ENCODE measurements at regions not wholly inside any gene's neighbourhood (a gene's known extent, or its start where the extent isn't known, plus 50 kb on each side); places are given as distances from the start of the nearest gene placed in this dataset.

- no peak overlapping the region for H3K27ac Mint-ChIP-seq
- DNase-seq: no peak
- no peaks in the 10 kb centered on the region for H3K27me3 Mint-ChIP-seq
- no peak overlapping the region for H3K4me3 Mint-ChIP-seq
- no peaks in the 10 kb centered on the region for H3K27me3 ChIP-seq (replicated peaks in 1 of 2; ENCODE audit: control insufficient read depth in 2 of 2, extremely low read depth in 1 of 2, insufficient read depth in 2 of 2, low read length in 1 of 2)
- H3K36me3 Mint-ChIP-seq: no peaks in the 10 kb centered on the region
- ATAC-seq (replicated peaks in 1 of 4): no peak
- no peaks in the 10 kb centered on the region for H3K36me3 ChIP-seq (ENCODE audit: control insufficient read depth in 2 of 2, extremely low read depth in 1 of 2, insufficient read depth in 1 of 2, low read length in 1 of 2)
- ChIA-PET CTCF (interaction anchor here in 1 of 2 donors (0.5 kb wide), 1 partner anchor 12 kb away, joined by 5 read pairs; no protein-coding TSS in a partner anchor), POLR2A (no interaction called here)
- H3K4me3 ChIP-seq (ENCODE audit: control insufficient read depth in 1 of 2, extremely low read depth in 1 of 2, low read length in 1 of 2): no peak overlapping the region
- H3K9me3 Mint-ChIP-seq: peaks cover 5 to 23% (median 17%) of the 10 kb centered on the region in 3 donors
- no peaks in the 10 kb centered on the region for H3K4me1 Mint-ChIP-seq
- H3K27ac ChIP-seq (ENCODE audit: low read length): no peak overlapping the region
- H3K9me3 ChIP-seq: no peaks in the 10 kb centered on the region
- WGBS (ENCODE audit: insufficient coverage): 85% methylated on average over 6 of the region's 7 CpGs
- H3K4me1 ChIP-seq (ENCODE audit: control insufficient read depth in 1 of 2, extremely low read depth in 1 of 2, insufficient read depth in 2 of 2, low read length in 2 of 2): no peaks in the 10 kb centered on the region
These were observed 801.9 kb upstream of the IGFBP3 start for GRCh38 chr7:46723003-46723402.

- no peaks in the 10 kb centered on the region for H3K36me3 Mint-ChIP-seq
- no peak overlapping the region for H3K4me3 Mint-ChIP-seq
- H3K4me3 ChIP-seq (ENCODE audit: control insufficient read depth in 1 of 2, extremely low read depth in 1 of 2, low read length in 1 of 2): no peak overlapping the region
- peaks cover 0 to 17% (median 3%) of the 10 kb centered on the region in 3 donors for H3K9me3 Mint-ChIP-seq
- ChIA-PET POLR2A (no interaction called here), CTCF (no interaction called here)
- DNase-seq (no peak), ATAC-seq (replicated peaks in 1 of 4) (no peak)
- no peaks in the 10 kb centered on the region for H3K9me3 ChIP-seq
- no peaks in the 10 kb centered on the region for H3K36me3 ChIP-seq (ENCODE audit: control insufficient read depth in 2 of 2, extremely low read depth in 1 of 2, insufficient read depth in 1 of 2, low read length in 1 of 2)
- no CpG with 5 or more reads among the region's 2 CpGs for WGBS (ENCODE audit: insufficient coverage)
- H3K27ac ChIP-seq (ENCODE audit: low read length): no peak overlapping the region
- no peaks in the 10 kb centered on the region for H3K4me1 Mint-ChIP-seq
- H3K27me3 ChIP-seq (replicated peaks in 1 of 2; ENCODE audit: control insufficient read depth in 2 of 2, extremely low read depth in 1 of 2, insufficient read depth in 2 of 2, low read length in 1 of 2): no peaks in the 10 kb centered on the region
- no peaks in the 10 kb centered on the region for H3K4me1 ChIP-seq (ENCODE audit: control insufficient read depth in 1 of 2, extremely low read depth in 1 of 2, insufficient read depth in 2 of 2, low read length in 2 of 2)
- H3K27ac Mint-ChIP-seq: no peak overlapping the region
- no peaks in the 10 kb centered on the region for H3K27me3 Mint-ChIP-seq
These were observed 799.7 kb upstream of the IGFBP3 start for GRCh38 chr7:46720761-46721160.

- Histone ChIP-seq H3K36me3 (ENCODE audit: control insufficient read depth in 2 of 2, extremely low read depth in 1 of 2, insufficient read depth in 1 of 2, low read length in 1 of 2) (no peaks in the 10 kb centered on the region), H3K27ac (ENCODE audit: low read length) (no peak overlapping the region), H3K9me3 (no peaks in the 10 kb centered on the region), H3K27me3 (replicated peaks in 1 of 2; ENCODE audit: control insufficient read depth in 2 of 2, extremely low read depth in 1 of 2, insufficient read depth in 2 of 2, low read length in 1 of 2) (no peaks in the 10 kb centered on the region), H3K4me1 (ENCODE audit: control insufficient read depth in 1 of 2, extremely low read depth in 1 of 2, insufficient read depth in 2 of 2, low read length in 2 of 2) (no peaks in the 10 kb centered on the region), H3K4me3 (ENCODE audit: control insufficient read depth in 1 of 2, extremely low read depth in 1 of 2, low read length in 1 of 2) (no peak overlapping the region)
- Mint-ChIP-seq H3K9me3 (peaks cover 0 to 6% (median 0%) of the 10 kb centered on the region in 3 donors), H3K27me3 (no peaks in the 10 kb centered on the region), H3K4me3 (no peak overlapping the region), H3K27ac (no peak overlapping the region), H3K36me3 (no peaks in the 10 kb centered on the region), H3K4me1 (no peaks in the 10 kb centered on the region)
- ChIA-PET CTCF (no interaction called here), POLR2A (no interaction called here)
- DNase-seq (no peak), ATAC-seq (replicated peaks in 1 of 4) (no peak)
- no CpG with 5 or more reads among the region's 1 CpG for WGBS (ENCODE audit: insufficient coverage)
These were observed 798.5 kb upstream of the IGFBP3 start for GRCh38 chr7:46719616-46720015.

- Mint-ChIP-seq H3K27me3 (no peaks in the 10 kb centered on the region), H3K27ac (no peak overlapping the region), H3K4me1 (no peaks in the 10 kb centered on the region), H3K9me3 (peaks cover 4 to 6% (median 4%) of the 10 kb centered on the region in 3 donors), H3K4me3 (no peak overlapping the region), H3K36me3 (no peaks in the 10 kb centered on the region)
- DNase-seq: no peak
- Histone ChIP-seq H3K9me3 (no peaks in the 10 kb centered on the region), H3K4me3 (ENCODE audit: control insufficient read depth in 1 of 2, extremely low read depth in 1 of 2, low read length in 1 of 2) (no peak overlapping the region), H3K4me1 (ENCODE audit: control insufficient read depth in 1 of 2, extremely low read depth in 1 of 2, insufficient read depth in 2 of 2, low read length in 2 of 2) (no peaks in the 10 kb centered on the region), H3K36me3 (ENCODE audit: control insufficient read depth in 2 of 2, extremely low read depth in 1 of 2, insufficient read depth in 1 of 2, low read length in 1 of 2) (no peaks in the 10 kb centered on the region), H3K27me3 (replicated peaks in 1 of 2; ENCODE audit: control insufficient read depth in 2 of 2, extremely low read depth in 1 of 2, insufficient read depth in 2 of 2, low read length in 1 of 2) (no peaks in the 10 kb centered on the region), H3K27ac (ENCODE audit: low read length) (no peak overlapping the region)
- no CpG with 5 or more reads among the region's 1 CpG for WGBS (ENCODE audit: insufficient coverage)
- no peak for ATAC-seq (replicated peaks in 1 of 4)
- ChIA-PET POLR2A (no interaction called here), CTCF (no interaction called here)
These were observed 795.9 kb upstream of the IGFBP3 start for GRCh38 chr7:46716926-46717325.

GRCh38 chr7:46715579-46715978 is 794.5 kb upstream of the IGFBP3 start:
- DNase-seq: no peak
- H3K36me3 Mint-ChIP-seq: no peaks in the 10 kb centered on the region
- no peaks in the 10 kb centered on the region for H3K4me1 Mint-ChIP-seq
- H3K27me3 Mint-ChIP-seq: no peaks in the 10 kb centered on the region
- peaks cover 4 to 8% (median 7%) of the 10 kb centered on the region in 3 donors for H3K9me3 Mint-ChIP-seq
- Histone ChIP-seq H3K36me3 (ENCODE audit: control insufficient read depth in 2 of 2, extremely low read depth in 1 of 2, insufficient read depth in 1 of 2, low read length in 1 of 2) (no peaks in the 10 kb centered on the region), H3K9me3 (no peaks in the 10 kb centered on the region), H3K27me3 (replicated peaks in 1 of 2; ENCODE audit: control insufficient read depth in 2 of 2, extremely low read depth in 1 of 2, insufficient read depth in 2 of 2, low read length in 1 of 2) (no peaks in the 10 kb centered on the region), H3K4me1 (ENCODE audit: control insufficient read depth in 1 of 2, extremely low read depth in 1 of 2, insufficient read depth in 2 of 2, low read length in 2 of 2) (no peaks in the 10 kb centered on the region), H3K4me3 (ENCODE audit: control insufficient read depth in 1 of 2, extremely low read depth in 1 of 2, low read length in 1 of 2) (no peak overlapping the region), H3K27ac (ENCODE audit: low read length) (no peak overlapping the region)
- ATAC-seq (replicated peaks in 1 of 4): no peak
- no peak overlapping the region for H3K27ac Mint-ChIP-seq
- H3K4me3 Mint-ChIP-seq: no peak overlapping the region
- WGBS (ENCODE audit: insufficient coverage): no CpG with 5 or more reads among the region's 1 CpG
- ChIA-PET CTCF (no interaction called here), POLR2A (no interaction called here)

DNA sequence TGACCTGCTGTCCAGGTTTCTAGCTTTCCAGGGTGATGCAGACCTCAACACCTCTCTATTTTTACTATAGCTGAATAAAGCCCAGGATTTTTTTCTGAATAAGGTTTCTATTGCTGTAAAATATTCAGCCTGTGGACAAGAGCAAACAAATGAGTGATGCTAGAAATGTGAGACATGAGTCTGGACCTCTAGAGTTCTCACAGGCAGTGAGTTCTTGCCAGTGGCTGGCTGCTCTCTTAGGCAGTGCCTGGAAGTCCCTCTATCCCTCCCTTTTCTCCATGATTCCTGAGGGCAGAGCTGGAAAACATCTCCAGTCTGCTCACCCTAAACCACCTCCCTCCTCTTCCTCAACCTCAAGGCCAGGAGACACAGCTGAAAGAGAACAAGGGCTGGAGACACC is 793.8 kb upstream of the IGFBP3 start:
- Mint-ChIP-seq H3K27me3 (no peaks in the 10 kb centered on the region), H3K27ac (no peak overlapping the region), H3K4me1 (no peaks in the 10 kb centered on the region), H3K4me3 (no peak overlapping the region), H3K9me3 (peaks cover 4 to 8% (median 7%) of the 10 kb centered on the region in 3 donors), H3K36me3 (no peaks in the 10 kb centered on the region)
- DNase-seq: no peak
- Histone ChIP-seq H3K4me3 (ENCODE audit: control insufficient read depth in 1 of 2, extremely low read depth in 1 of 2, low read length in 1 of 2) (no peak overlapping the region), H3K27me3 (replicated peaks in 1 of 2; ENCODE audit: control insufficient read depth in 2 of 2, extremely low read depth in 1 of 2, insufficient read depth in 2 of 2, low read length in 1 of 2) (no peaks in the 10 kb centered on the region), H3K4me1 (ENCODE audit: control insufficient read depth in 1 of 2, extremely low read depth in 1 of 2, insufficient read depth in 2 of 2, low read length in 2 of 2) (no peaks in the 10 kb centered on the region), H3K9me3 (no peaks in the 10 kb centered on the region), H3K27ac (ENCODE audit: low read length) (no peak overlapping the region), H3K36me3 (ENCODE audit: control insufficient read depth in 2 of 2, extremely low read depth in 1 of 2, insufficient read depth in 1 of 2, low read length in 1 of 2) (no peaks in the 10 kb centered on the region)
- ATAC-seq (replicated peaks in 1 of 4): no peak
- ChIA-PET POLR2A (no interaction called here), CTCF (no interaction called here)

GRCh38 chr7:46713868-46714596 is 793.0 kb upstream of the IGFBP3 start:
- CTCF ChIA-PET: no interaction called here
- no peak overlapping the region for H3K27ac Mint-ChIP-seq
- H3K4me1 ChIP-seq (ENCODE audit: control insufficient read depth in 1 of 2, extremely low read depth in 1 of 2, insufficient read depth in 2 of 2, low read length in 2 of 2): no peaks in the 10 kb centered on the region
- POLR2A ChIA-PET: no interaction called here
- H3K4me3 Mint-ChIP-seq: no peak overlapping the region
- H3K9me3 ChIP-seq: no peaks in the 10 kb centered on the region
- H3K27ac ChIP-seq (ENCODE audit: low read length): no peak overlapping the region
- H3K4me1 Mint-ChIP-seq: no peaks in the 10 kb centered on the region
- no peak for ATAC-seq (replicated peaks in 1 of 4)
- no peaks in the 10 kb centered on the region for H3K27me3 ChIP-seq (replicated peaks in 1 of 2; ENCODE audit: control insufficient read depth in 2 of 2, extremely low read depth in 1 of 2, insufficient read depth in 2 of 2, low read length in 1 of 2)
- H3K27me3 Mint-ChIP-seq: no peaks in the 10 kb centered on the region
- no peaks in the 10 kb centered on the region for H3K36me3 ChIP-seq (ENCODE audit: control insufficient read depth in 2 of 2, extremely low read depth in 1 of 2, insufficient read depth in 1 of 2, low read length in 1 of 2)
- WGBS (ENCODE audit: insufficient coverage): 60% methylated on average over 1 of the region's 4 CpGs
- no peaks in the 10 kb centered on the region for H3K36me3 Mint-ChIP-seq
- DNase-seq: no peak
- H3K4me3 ChIP-seq (ENCODE audit: control insufficient read depth in 1 of 2, extremely low read depth in 1 of 2, low read length in 1 of 2): no peak overlapping the region
- H3K9me3 Mint-ChIP-seq: peaks cover 4 to 7% (median 4%) of the 10 kb centered on the region in 3 donors

Measured in T-cell (primary cell).